ENCODE measurements at regions not wholly inside any gene's neighbourhood (a gene's known extent, or its start where the extent isn't known, plus 50 kb on each side); places are given as distances from the start of the nearest gene placed in this dataset.

GRCh38 chr1:95512925-95513324 is 278.9 kb downstream of the RWDD3 start:
- Mint-ChIP-seq H3K4me1 (ENCODE audit: low read depth, unreplicated experiment) (peaks cover 12% of the 10 kb centered on the region), H3K27me3 (ENCODE audit: unreplicated experiment) (no peaks in the 10 kb centered on the region), H3K9me3 (ENCODE audit: unreplicated experiment) (no peaks in the 10 kb centered on the region), H3K36me3 (ENCODE audit: unreplicated experiment) (no peaks in the 10 kb centered on the region), H3K27ac (ENCODE audit: unreplicated experiment) (no peak overlapping the region), H3K4me3 (ENCODE audit: unreplicated experiment) (no peak overlapping the region)
- DNase-seq, result no peak
- TF ChIP-seq, protein P1, sequence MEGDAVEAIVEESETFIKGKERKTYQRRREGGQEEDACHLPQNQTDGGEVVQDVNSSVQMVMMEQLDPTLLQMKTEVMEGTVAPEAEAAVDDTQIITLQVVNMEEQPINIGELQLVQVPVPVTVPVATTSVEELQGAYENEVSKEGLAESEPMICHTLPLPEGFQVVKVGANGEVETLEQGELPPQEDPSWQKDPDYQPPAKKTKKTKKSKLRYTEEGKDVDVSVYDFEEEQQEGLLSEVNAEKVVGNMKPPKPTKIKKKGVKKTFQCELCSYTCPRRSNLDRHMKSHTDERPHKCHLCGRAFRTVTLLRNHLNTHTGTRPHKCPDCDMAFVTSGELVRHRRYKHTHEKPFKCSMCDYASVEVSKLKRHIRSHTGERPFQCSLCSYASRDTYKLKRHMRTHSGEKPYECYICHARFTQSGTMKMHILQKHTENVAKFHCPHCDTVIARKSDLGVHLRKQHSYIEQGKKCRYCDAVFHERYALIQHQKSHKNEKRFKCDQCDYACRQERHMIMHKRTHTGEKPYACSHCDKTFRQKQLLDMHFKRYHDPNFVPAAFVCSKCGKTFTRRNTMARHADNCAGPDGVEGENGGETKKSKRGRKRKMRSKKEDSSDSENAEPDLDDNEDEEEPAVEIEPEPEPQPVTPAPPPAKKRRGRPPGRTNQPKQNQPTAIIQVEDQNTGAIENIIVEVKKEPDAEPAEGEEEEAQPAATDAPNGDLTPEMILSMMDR (IDR thresholded peaks at IDR 0.05; ENCODE audit: partially characterized antibody, unreplicated experiment), result no peak

- no peak for DNase-seq
- TF ChIP-seq, protein P1 (IDR thresholded peaks at IDR 0.05; ENCODE audit: partially characterized antibody, unreplicated experiment), result no peak
- H3K27me3 Mint-ChIP-seq (ENCODE audit: unreplicated experiment), result no peaks in the 10 kb centered on the region
- peaks cover 4% of the 10 kb centered on the region for H3K9me3 Mint-ChIP-seq (ENCODE audit: unreplicated experiment)
- no peak overlapping the region for H3K4me3 Mint-ChIP-seq (ENCODE audit: unreplicated experiment)
- no peak overlapping the region for H3K27ac Mint-ChIP-seq (ENCODE audit: unreplicated experiment)
- peaks cover 10% of the 10 kb centered on the region for H3K36me3 Mint-ChIP-seq (ENCODE audit: unreplicated experiment)
- H3K4me1 Mint-ChIP-seq (ENCODE audit: low read depth, unreplicated experiment), result peaks cover 8% of the 10 kb centered on the region
Measured at GRCh38 chr1:95517506-95517905, 283.5 kb downstream of the RWDD3 start.

- H3K36me3 Mint-ChIP-seq (ENCODE audit: unreplicated experiment), result peaks cover 17% of the 10 kb centered on the region
- TF ChIP-seq, protein P1 (IDR thresholded peaks at IDR 0.05; ENCODE audit: partially characterized antibody, unreplicated experiment), result no peak
- peaks cover 8% of the 10 kb centered on the region for H3K4me1 Mint-ChIP-seq (ENCODE audit: low read depth, unreplicated experiment)
- DNase-seq, result no peak
- no peak overlapping the region for H3K4me3 Mint-ChIP-seq (ENCODE audit: unreplicated experiment)
- H3K27me3 Mint-ChIP-seq (ENCODE audit: unreplicated experiment), result no peaks in the 10 kb centered on the region
- no peak overlapping the region for H3K27ac Mint-ChIP-seq (ENCODE audit: unreplicated experiment)
- H3K9me3 Mint-ChIP-seq (ENCODE audit: unreplicated experiment), result peaks cover 4% of the 10 kb centered on the region
Measured at GRCh38 chr1:95518310-95518709, 284.3 kb downstream of the RWDD3 start.

- Mint-ChIP-seq H3K27ac (ENCODE audit: unreplicated experiment) (no peak overlapping the region), H3K4me3 (ENCODE audit: unreplicated experiment) (no peak overlapping the region), H3K4me1 (ENCODE audit: low read depth, unreplicated experiment) (peaks cover 6% of the 10 kb centered on the region), H3K27me3 (ENCODE audit: unreplicated experiment) (no peaks in the 10 kb centered on the region), H3K9me3 (ENCODE audit: unreplicated experiment) (peaks cover 7% of the 10 kb centered on the region), H3K36me3 (ENCODE audit: unreplicated experiment) (peaks cover 33% of the 10 kb centered on the region)
- no peak for DNase-seq
- TF ChIP-seq, protein P1 (IDR thresholded peaks at IDR 0.05; ENCODE audit: partially characterized antibody, unreplicated experiment), result no peak
Measured at GRCh38 chr1:95520390-95520789, 286.4 kb downstream of the RWDD3 start.

DNA sequence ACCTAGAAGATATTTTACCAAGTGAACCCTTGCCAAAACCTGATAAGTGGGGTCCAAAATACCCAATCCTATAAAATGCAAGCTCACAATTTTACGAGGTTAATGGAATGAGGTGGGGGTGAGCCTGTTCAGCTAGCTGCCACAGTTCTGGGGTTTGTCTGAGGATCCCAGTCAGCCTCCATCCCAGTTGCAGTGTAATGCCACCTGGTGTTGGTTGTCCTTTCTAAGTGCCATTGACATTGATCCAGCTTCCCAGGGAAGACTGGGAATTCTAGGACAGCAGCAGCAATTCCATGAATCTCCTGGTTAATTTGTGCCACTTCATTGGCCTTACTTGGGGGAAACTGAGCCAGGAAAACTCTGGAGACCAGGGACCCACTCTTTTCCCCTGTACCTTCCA is 298.3 kb downstream of the RWDD3 start:
- TF ChIP-seq, protein P1 (IDR thresholded peaks at IDR 0.05; ENCODE audit: partially characterized antibody, unreplicated experiment), result no peak
- Mint-ChIP-seq H3K4me3 (ENCODE audit: unreplicated experiment) (no peak overlapping the region), H3K27ac (ENCODE audit: unreplicated experiment) (no peak overlapping the region), H3K9me3 (ENCODE audit: unreplicated experiment) (no peaks in the 10 kb centered on the region), H3K4me1 (ENCODE audit: low read depth, unreplicated experiment) (peaks cover 12% of the 10 kb centered on the region), H3K36me3 (ENCODE audit: unreplicated experiment) (peaks cover 5% of the 10 kb centered on the region), H3K27me3 (ENCODE audit: unreplicated experiment) (no peaks in the 10 kb centered on the region)
- DNase-seq, result no peak
